HG02981 (cell line): ENCODE measurements at regions not wholly inside any gene's neighbourhood (a gene's known extent, or its start where the extent isn't known, plus 50 kb on each side); places are given as distances from the start of the nearest gene placed in this dataset.
"Not testable (repeated sequence)": the region's sequence is repeated elsewhere in the genome, so short reads cannot be mapped to it uniquely, and the experiment has no call there.

Experiments
- ATAC-seq: cut with Tn5 transposase; IDR thresholded peaks from one replicate; pipeline ENCODE4 v1.9.1; 2021; ENCODE audit warnings: mild to moderate bottlenecking, moderate library complexity; ENCODE audit not compliant: unreplicated experiment

DNA sequence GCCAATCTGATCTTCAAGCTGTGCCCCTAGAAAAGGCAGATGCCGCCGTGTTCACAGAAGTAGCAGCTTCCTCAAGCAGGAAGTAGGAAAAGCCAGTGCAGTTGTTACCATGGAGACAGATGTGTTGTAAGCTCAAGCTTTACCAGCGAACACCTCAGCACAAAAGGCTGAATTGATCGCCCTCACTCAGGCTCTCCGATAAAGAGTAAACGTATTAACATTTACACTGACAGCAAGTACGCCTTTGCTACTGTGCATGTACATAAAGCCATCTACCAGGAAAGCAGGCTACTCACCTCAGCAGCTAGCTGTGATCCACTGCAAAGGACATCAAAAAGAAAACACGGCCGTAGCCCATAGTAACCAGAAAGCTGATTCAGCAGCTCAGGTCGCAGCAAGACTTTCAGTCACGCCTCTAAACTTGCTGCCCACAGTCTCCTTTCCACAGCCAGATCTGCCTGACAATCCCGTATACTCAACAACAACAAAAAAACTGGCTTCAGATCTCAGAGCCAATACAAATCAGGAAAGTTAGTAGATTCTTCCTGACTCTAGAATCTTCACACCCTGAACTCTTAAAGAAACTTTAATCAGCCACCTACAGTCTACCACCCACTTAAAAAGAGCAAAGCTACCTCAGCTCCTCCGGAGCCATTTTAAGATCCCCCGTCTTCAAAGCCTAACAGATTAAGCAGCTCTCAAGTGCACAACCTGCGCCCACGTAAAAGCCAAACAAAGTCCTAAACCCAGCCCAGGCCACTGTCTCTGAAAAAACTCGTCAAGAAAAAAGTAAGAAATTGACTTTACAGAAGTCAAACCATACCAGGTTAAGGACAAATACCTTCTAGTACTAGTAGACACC lies 160.0 kb downstream of the DEFB131A start:
- ATAC-seq: not testable (repeated sequence)

DNA sequence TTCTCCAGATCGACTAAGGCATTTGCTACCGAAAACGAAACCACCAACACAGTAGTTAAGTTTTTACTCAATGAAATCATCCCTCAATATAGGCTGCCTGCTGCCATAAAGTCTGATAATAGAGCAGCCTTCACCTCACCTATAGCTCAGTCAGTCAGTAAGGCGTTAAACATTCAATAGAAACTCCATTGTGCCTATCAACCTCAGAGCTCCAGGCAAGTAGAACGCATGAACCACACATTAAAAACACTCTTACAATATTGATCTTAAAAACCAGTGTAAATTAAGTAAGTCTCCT lies 160.6 kb downstream of the DEFB131A start:
- not testable (repeated sequence) for ATAC-seq

DNA sequence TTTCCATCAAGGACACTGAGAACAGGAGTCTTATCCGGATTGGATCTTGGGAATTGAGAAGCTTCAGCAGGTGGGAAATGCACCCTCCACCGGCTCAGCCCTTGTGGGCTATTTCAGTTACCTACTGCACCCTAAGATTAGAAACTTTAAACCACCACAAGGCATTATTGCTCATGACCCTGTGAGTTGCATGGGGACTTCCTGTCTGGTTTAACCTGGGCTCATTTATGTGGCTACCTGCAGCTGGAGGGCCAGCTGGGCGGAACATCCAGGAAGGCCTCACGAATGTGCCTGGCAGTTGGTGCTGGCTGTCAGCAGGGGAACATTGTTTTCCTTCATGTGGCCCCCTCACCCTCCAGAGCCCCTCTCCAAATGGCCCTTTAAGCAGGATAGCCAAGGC lies 164.1 kb downstream of the DEFB131A start:
- ATAC-seq: no peak

DNA sequence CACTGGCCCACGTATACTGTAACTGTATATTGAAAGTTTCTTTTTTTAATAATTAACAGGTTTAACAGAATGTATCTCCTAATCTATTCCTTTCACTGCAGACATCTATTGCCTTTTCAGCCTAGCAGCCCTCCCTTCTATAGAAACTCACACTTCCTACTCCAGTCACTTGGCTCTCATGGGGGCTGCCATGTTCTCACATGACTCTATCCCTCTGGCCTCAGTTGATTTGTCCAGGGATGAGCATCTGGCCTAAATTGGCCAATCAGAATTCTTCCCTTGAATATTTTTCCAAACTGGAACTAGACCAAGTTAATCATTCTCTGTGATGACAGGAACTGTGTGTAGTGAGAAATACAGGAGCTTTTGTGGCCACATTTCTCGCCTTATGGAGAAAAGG lies 166.1 kb downstream of the DEFB131A start:
- ATAC-seq: not testable (repeated sequence)

DNA sequence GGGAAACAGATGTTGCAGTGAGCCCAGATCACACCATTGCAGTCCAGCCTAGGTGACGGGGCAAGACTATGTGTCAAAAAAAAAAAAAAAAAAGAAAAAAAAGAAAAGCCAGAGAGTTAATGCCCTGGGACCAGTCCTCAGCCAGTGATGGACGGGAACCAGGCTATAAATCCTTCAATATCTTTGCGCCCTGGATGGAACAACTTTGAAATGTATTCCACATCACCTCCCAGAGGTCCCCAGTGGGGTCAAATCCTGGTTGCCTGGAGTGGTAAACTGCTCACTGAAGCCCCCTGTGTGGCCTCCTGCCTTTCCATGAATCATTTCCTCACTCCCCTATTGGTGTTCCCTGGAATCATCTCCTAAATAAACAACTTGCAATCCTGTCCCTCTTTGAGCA lies 166.9 kb downstream of the DEFB131A start:
- no peak for ATAC-seq

DNA sequence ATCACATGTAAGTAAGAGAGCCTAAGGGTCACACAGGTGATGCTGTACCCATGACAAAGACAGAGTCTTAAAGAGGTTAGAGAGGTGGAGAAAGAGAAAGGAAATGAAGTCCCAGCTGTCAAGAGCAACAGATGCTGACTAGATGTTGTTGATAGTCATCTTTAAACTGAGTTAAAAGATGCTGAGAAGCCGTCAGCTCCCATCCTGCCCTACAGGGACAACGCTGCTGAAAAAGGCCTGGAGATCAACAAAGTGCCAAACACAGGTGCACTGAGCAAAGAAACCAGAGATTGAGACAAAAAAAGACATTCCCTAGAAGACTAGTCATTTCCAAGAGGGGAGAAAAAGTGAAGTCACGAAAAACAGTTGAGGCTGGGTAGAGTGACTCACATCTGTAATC lies 145.0 kb upstream of the DRD5 start:
- ATAC-seq: not testable (repeated sequence)

DNA sequence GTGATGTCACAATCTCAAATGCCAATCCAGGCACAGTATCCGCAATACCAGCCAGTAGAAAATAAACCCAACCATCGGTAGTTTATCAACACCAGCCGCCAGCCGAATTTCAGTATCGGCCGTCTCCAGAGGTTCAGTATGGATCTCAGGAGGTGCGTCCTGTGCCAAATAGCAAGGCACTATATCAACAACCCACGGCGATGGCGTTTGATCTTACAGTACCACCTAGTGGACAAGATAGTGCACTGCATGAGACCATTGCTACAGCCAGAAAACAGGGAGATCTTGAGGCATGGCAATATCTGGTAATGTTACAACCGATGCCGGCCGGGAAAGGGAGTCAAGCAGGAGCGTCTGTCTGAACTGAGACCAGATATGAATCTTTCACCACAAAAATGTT lies 121.8 kb upstream of the DRD5 start:
- ATAC-seq: not testable (repeated sequence)

DNA sequence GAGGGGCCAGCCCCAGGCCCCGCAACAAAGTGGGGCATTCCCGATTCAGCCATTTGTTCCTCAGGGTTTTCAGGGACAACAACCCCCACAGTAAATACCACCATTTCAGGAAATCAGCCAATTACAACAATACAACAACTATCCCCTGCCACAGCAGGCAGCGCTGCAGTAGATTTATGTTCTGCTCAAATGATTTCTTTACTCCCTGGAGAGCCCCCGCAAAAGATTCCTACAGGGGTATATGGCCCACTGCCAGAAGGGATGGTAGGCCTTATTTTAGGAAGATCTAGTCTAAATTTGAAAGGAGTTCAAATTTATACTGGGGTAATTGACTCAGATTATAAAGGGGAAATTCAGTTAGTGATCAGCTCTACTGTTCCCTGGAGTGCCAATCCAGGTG lies 120.5 kb upstream of the DRD5 start:
- not testable (repeated sequence) for ATAC-seq

DNA sequence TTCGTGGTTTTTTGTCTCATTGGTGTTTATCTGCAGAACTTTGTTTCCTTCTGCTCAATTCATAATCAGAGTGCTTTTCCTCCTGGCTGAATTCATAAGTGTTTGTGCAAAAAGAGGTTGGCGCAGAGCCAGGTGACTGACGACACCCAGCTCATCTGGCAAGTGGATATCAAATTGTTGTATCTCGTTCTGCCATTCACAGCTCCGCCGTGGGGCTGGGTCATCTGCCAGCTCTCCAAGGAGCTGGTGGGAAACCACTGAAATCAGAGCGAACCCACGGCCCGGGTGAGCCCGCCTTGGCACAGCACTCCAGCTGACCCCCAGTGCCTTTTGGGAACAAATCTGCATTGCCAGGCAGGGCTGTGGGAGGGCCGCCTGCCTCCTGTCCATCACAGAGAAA lies 110.7 kb upstream of the DRD5 start:
- not testable (repeated sequence) for ATAC-seq

DNA sequence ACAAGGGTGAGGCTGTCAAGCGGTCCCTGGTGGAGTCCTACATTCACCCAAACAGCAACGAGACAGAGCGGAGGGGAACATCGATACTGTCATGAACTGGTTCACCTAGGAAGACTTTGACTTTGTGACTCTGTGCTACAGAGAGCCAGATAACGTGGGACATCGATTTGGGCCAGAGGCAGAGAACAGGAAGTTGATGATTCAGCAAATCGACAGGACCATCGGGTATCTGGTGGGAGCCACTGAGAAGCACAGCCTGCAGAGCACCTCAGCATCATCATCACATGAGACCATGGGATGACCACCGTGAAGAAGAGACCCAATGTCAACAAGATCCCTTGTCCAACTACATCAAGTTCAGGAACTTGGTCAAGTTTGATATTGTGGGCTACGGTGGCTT lies 104.1 kb upstream of the DRD5 start:
- ATAC-seq: not testable (repeated sequence)

DNA sequence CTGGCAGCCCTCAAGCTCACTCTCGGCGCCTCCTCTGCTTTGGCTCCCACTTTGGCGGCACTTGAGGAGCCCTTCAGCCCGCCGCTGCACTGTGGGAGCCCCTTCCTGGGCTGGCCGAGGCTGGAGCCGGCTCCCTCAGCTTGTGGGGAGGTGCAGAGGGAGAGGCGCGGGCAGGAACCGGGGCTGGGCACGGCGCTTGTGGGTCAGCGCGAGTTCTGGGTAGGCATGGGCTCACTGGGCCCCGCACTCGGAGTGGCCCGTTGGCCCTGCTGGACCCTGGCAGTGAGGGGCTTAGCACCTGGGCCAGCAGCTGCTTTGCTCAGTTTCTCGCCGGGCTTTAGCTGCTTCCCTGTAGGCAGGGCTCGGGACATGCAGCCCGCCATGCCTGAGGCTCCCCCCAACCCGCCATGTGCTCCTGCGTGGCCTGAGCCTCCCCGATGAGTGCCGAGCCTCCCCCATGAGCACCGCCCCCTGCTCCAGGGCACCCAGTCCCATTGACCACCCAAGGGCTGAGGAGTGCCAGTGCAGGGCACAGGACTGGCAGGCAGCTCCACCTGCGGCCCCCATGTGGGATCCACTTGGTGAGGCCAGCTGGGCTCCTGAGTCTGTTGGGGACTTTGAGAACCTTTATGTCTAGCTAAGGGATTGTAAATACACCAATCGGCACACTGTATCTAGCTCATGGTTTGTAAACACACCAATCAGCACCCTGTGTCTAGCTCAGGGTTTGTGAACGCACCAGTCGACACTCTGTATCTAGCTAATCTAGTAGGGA lies 101.5 kb upstream of the DRD5 start:
- no peak for ATAC-seq

DNA sequence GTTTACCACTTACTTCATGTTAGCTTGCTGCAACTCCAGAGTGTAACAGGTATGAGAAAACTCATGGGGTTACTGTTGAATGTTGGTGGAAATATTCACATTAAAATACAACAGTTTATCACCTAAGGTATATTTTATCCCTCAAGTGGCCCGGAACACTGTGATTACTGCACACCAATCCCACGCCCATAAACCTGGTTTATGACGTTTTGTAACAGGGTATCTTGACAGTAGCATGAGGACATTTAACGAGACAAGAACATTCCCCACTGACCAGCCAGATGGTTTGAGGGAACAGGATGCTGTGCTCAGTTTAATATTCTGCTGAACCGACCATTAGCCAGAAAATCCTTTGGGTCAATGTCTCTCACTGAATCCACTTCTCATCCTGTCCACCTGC lies 98.3 kb upstream of the DRD5 start:
- not testable (repeated sequence) for ATAC-seq

DNA sequence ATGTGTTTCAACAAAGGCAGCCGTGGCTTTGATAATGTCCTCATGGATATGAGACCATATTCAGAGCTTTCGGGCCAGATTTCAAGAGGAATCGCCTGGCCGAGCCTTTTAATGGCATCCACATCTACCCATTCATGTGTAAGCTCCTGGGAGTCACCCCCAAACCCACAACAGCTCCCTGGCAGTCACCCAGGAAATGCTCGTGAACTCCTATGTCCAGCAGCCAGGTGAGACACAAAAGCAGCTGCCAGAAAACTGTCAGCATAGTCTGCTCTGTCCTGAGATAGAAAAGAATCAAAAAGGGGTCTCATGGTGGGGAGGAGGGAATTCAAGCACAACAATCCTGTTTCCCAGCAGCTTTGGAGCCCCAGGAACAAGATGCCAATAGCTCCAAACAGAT lies 96.4 kb upstream of the DRD5 start:
- not testable (repeated sequence) for ATAC-seq

DNA sequence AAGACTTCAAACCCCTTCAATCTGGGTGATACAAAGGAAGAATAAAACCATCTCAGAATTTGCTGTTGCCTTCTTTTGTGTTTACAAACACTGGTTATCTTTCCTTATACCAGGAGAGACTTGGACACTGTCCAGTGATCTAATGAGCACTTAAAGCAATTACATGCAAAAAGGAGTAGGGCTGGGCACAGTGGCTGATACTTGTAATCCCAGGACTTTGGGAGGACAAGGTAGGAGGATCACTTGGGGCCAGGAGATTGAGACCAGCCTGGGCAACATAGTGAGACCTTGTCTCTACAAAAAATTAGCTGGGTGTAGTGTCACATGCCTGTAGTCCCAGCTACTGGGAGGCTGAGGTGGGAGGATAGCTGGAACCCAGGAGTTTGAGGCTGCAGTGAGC lies 95.7 kb upstream of the DRD5 start:
- ATAC-seq: no peak

DNA sequence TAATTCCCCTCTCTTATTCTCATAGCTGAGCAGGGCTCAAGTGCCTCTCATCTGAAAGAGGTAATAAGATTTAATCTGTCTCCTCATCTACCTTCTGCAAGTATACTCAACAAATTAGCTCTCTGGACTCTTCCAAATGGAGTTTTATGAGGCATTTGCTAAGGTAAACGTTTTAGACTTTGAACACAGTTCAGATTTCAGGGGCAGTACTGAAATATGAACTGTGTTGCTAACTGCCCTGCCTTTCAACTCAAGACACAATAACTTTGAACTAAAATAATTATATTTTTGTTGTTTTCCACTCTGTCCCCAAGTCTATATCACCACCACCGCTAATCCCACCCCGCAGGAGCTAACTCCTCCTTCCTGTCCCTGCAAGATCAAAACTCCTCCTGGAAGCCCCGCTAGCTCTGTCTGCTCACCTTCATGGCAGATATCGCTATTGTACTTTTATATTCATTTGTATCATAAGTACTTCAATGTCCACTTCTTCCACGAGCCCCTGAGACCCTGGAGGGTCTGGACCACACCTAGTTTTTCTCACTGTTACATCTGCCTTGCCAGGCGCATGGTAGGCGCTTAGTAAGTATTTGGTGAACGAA lies 90.7 kb upstream of the DRD5 start:
- ATAC-seq: not testable (repeated sequence)

DNA sequence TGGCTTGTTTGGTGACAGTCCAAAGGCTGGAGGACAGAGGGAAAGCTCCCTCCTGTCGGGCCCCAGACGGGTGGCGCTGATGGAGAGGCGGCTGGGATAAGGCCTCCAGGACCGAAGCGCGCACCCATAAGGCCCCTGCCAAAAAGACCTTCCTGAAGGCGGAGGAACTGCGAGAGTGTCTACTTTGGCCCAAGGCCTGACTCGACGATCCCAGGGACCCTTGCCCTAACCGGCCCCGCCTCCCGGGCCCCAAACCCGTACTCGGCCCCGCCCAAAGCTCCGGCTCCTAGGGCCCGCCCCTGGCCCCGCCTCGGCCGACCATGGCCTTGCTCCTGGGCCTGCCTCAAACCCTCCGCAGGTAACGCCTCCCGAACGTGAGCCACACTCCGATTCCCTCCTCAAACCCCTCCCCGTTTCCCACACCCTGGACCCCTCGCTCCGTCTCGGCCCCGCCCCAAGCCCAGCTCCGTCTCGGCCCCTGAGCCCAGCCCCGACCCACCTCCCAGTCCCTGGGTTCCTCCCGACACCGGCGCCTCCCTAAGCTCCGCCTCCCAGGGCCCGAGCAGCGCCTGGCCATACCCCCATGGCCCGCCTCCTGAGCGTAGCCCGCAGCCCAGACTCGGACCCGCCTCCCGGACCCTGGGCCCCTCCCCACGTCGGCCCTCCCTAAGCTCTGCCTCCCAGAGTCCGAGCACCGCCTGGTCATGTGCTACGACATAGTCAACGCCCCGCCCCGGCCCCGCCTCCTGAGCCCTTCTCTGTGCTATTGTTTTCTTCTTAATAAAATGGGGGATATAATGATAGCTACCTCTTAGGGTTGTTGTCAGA lies 90.0 kb upstream of the DRD5 start:
- peak; percentile 100 for ATAC-seq

DNA sequence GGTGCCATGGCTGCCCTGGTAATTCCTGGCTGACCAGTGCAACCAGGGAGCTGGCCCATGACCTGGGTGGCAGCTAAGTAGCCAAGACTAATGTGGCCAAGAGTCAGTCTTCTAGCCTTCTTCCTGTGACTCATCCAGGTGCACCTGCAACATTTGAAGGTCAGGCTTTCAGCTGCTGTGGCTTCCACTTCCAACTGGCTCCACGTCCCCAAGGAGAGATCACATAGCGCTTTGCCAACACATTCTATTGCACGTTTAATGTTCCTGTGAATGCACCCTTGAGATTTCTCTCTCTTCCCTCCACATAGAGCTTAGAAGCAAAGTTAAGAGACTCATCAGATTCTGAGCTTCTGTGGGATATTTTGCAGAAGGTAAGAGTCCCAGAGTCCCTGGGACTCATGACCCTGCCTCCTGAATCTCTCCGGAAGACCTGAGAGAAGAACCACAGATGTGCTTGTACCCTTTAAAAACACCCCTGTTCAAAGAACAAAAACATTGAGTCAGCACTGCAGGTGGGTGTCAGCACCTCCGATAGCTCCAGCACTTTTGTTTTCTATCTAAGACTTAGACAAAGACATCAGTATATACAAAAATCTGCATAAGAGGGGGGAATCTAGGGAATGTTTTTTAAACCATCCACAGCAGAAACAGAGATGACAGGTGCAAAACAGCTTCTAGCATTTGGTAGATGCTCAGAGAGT lies 88.5 kb upstream of the DRD5 start:
- not testable (repeated sequence) for ATAC-seq

DNA sequence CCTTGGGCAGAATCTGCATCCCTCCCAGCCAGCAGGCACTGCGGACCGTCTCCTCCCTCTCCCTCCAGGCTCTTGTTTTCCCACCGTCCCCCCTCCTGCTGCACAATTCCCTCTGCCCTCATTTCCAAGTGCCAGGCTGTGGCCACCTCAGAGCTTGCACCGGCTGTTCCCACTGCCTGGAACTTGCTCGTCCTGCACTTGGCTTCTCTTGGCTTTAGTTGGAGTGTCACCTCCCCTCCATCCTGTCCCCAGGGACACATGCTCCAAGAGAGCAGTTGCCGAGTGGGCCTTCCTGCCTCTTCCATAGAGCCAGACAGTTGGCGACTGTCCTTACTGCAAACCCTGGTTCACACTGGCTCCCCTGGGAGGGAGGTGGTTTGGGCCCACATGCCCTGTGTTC lies 87.0 kb upstream of the DRD5 start:
- ATAC-seq: not testable (repeated sequence)

DNA sequence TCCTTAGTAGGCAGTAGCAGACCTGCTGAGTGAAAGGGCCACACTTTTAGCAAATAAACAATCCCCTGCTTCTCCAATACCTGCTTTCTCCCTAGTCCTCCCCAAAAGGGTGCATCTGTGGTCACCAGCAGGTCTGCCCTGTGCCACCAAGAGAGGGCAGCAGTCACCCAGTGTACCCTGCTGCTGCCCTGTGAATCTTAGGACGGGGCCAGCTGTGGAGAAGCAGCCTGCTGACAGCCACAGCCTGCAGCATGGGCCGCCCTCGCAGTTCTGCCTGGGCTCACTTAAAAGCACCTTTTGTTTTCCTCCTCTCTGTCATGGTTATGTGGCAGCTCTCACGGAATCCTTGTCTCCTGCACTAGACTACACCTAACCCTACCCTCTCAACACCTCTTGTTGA lies 85.4 kb upstream of the DRD5 start:
- ATAC-seq: not testable (repeated sequence)

DNA sequence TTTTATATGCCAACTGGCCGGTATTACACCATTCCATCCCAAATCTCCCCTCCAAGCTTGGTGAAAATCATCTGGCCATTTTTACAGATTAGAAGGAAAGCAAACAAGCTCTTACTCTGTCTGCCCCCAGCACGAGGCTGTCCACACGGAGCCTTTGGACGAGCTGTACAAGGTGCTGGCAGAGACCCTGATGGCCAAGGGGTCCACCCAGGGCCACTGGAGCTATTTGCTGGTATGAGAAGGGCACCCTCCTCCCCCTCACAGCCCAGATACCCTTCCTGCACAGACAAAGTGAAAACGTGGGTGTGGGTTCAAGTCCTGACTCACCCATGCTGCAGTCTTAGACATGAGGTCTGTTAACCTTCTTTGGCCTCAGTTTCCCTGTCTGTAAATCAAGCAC lies 84.9 kb upstream of the DRD5 start:
- ATAC-seq: not testable (repeated sequence)
